ENCODE measurements at regions not wholly inside any gene's neighbourhood (a gene's known extent, or its start where the extent isn't known, plus 50 kb on each side); places are given as distances from the start of the nearest gene placed in this dataset.

DNA sequence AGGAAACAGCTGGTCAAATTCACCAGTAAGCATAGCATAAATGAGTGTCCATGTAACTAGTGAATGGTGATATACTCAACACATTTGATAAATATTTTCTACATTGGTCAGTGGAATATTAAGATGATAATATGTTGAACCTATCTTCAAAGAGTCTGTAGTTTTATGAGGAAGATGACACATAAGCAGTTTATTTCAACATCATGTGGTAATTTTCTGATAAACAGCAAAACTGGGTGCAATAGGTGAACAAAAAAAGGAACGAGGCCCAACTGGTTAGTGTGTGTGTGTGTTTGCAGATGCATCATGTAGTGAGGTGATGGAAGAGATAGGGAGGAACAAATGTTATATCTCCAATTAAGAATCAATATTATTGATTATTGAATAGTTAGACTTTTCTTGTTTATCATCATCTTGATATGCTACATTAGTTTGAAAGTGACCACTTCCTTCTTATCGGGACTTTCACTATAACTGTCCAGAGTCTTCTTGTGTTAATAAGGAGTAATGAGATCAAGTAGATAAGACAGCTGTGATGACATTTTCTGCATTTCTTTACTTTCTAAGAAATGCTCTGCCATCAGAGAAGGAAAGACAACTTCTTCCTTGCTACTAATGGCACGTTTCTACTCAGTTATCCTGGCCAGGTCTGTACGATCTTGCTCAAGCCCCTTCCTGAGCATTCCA, 270.7 kb downstream of the ETS1 start:
- Histone ChIP-seq H3K4me3 (no peak overlapping the region), H3K36me3 (no peaks in the 10 kb centered on the region), H3K9me3 (peaks cover 2% of the 10 kb centered on the region; the same call in 1 of the 2 replicates), H3K27me3 (no peaks in the 10 kb centered on the region)
- DNase-seq: no peak

DNA sequence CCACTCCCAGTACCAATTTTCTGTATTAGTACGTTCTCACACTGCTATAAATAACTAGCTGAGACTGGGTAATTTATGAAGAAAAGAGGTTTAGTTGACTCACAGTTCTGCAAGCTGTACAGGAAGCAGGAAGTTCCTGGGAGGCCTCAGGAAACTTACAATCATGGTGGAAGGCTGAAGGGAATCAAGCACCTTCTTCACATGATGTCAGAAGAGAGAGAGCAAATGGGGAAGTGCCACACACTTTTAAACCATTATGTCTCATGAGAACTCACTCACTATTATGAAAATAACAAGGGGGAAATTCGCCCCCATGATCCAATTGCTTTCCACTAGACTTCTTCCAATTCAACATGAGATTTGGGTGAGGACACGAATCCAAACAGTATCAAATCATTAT, 271.4 kb downstream of the ETS1 start:
- Histone ChIP-seq H3K4me3 (no peak overlapping the region), H3K27me3 (no peaks in the 10 kb centered on the region), H3K36me3 (no peaks in the 10 kb centered on the region), H3K9me3 (peaks cover 2% of the 10 kb centered on the region; the same call in 1 of the 2 replicates)
- no peak for DNase-seq

DNA sequence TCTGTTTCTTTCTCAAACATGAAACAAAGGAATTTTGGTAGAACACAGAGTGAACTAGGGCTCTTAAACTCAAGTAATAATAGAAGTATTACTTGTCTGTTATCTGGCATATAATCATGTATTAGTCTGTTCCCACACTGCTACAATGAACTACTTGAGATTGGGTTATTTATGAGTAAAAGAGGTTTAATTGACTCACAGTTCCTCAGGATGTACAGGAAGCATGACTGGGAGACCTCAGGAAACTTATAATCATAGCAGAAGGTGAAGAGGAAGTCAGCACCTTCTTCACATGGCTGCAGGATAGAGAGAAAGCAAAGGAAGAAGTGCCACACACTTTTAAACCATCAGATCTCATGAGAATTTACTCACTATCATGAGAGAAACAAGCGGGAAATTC, 273.4 kb downstream of the ETS1 start:
- Histone ChIP-seq H3K4me3 (no peak overlapping the region), H3K36me3 (no peaks in the 10 kb centered on the region), H3K27me3 (no peaks in the 10 kb centered on the region), H3K9me3 (peaks cover 2% of the 10 kb centered on the region; the same call in 1 of the 2 replicates)
- DNase-seq: no peak

DNA sequence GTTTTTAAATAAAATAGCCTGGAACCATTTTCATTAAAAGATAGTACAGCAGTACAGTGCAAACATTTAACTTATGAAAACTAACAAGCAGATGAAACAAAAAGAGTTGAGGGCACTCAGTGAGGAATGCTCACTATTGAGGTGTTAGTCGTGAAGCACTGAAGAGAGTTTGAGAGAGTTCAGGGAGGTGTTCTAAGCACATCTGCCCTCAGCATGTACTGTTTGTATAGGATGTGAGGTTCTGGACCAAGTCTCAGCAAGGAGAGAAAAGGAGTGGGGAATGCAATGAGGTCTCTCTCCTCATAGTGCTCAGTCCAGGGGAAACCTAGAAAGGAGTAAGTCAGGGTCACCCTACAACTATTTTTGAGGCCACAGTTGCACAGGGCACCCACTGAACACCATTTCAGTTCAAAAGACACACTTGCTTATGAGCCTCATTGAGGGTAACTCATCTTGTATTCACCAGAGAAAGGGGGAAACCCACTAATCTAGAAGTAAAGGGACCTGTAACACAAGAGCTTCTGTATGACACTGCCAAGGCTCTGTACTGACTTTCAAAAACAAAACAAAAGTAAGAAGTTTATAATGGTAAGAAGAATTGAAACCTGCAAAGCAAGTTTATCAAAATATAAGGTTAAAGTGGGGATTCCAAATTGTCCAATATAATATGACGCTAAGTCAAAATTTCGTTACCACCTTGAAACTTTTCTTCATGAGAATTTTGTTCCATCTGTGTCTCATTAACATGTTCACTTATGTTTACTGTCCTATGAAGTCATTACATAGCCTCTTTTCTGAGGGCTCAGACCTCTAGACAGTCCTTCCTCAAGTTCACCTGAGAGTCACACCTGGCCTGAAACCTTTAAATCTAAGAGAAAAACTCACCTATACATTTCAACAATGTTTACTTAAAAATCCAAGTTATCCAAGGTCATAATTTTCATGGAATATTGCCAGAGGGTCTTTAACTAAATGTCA, 275.3 kb downstream of the ETS1 start:
- H3K27me3 ChIP-seq: no peaks in the 10 kb centered on the region
- no peak for DNase-seq
- H3K4me3 ChIP-seq: no peak overlapping the region
- H3K36me3 ChIP-seq: no peaks in the 10 kb centered on the region
- H3K9me3 ChIP-seq: peaks cover 2% of the 10 kb centered on the region; the same call in 1 of the 2 replicates

DNA sequence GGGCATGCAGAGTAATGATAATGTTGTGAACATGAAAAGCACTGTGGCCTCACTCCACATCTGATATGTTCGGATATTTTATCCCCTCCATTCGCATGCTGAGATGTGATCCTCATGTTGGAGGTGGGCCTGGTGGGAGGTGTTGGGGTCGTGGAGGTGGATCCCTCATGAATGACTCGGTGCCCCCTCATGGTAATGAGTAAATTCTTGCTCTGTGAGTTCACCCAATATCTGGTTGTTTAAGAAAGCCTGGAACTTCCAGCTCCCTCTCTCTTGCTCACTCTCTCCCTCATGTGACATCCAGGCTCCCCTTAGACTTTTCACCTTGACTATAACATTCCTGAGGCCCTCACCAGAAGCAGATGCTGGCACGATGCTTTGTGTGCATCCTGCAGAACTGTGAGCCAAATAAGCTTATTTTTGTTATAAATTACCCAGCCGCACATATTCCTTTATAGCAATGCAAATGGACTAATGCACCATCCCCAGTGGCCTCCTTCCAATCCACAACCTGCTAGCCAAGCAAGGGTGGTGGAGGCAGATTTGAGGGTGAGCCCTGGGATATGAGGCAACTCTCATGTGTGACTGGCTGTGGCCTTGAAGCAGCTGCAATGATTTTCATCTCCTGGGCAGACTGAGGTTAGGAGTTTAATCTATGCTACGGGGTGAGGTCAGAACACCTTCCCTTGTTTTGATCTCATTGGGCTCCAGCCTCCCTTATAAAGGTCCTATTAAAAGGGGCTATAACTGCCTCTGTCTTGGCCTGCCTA, 276.5 kb downstream of the ETS1 start:
- no peaks in the 10 kb centered on the region for H3K36me3 ChIP-seq
- peaks cover 2% of the 10 kb centered on the region; the same call in 1 of the 2 replicates for H3K9me3 ChIP-seq
- DNase-seq: no peak
- H3K4me3 ChIP-seq: no peak overlapping the region
- H3K27me3 ChIP-seq: no peaks in the 10 kb centered on the region

DNA sequence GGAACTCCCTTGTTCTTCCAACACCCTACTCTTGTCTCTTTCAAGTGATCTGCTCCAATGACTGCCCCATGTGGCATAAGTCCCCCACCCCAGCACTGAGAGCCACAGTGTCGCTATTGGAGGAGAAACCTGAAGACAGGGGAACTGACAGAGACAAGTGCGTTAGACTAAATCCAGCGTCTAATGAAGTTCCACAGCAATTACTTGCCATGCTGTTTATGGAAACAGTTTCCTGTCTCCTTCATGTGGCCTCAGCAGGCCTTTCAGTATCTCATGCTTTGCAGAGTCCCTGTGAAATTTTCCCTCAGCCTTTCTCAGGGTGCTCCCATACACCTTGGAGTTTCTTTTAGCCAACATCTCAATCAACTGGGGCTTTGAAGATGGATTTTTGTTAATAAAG, 277.4 kb downstream of the ETS1 start:
- Histone ChIP-seq H3K9me3 (no peaks in the 10 kb centered on the region; the same call in 1 of the 2 replicates), H3K36me3 (no peaks in the 10 kb centered on the region), H3K27me3 (no peaks in the 10 kb centered on the region), H3K4me3 (no peak overlapping the region)
- no peak for DNase-seq

DNA sequence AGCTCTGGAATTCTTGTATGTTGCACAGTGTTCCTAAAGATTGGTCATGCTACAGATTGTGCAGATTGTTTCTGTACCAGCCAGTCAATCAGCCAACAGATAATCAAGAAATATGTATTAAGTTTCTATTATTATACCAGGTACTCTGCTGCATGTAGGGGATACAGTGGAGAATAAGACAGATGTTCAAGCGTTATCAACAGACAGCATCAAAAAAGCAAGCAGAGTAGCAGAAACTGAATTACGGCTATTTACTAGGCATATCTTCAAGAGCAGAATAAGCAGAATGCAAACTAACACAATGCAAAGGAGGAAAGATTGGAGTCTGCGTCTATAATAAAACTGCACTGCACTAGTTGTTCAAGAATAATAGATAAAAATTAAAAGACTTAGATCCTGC, 278.6 kb downstream of the ETS1 start:
- no peaks in the 10 kb centered on the region for H3K36me3 ChIP-seq
- no peaks in the 10 kb centered on the region for H3K27me3 ChIP-seq
- H3K4me3 ChIP-seq: no peak overlapping the region
- no peak for DNase-seq
- H3K9me3 ChIP-seq: no peaks in the 10 kb centered on the region

DNA sequence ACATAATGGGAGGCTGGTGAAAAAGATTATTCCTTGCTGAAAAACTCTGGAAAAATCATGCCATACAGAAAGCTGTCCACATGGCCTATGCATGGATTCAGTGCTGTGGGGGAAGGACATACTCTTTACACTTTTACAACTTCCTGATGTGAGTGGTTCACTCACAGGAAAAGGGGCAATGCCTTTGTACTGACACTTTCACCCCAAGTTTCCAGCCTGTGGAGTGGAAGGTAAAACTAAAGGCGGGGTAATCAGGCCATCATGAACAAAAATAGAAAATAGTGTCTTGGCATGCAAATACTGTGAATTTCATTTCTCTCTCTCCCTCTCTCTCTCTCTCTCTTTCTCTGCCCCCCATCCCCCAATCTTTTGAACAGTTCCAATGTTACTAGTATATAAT, 281.8 kb downstream of the ETS1 start:
- DNase-seq: no peak

DNA sequence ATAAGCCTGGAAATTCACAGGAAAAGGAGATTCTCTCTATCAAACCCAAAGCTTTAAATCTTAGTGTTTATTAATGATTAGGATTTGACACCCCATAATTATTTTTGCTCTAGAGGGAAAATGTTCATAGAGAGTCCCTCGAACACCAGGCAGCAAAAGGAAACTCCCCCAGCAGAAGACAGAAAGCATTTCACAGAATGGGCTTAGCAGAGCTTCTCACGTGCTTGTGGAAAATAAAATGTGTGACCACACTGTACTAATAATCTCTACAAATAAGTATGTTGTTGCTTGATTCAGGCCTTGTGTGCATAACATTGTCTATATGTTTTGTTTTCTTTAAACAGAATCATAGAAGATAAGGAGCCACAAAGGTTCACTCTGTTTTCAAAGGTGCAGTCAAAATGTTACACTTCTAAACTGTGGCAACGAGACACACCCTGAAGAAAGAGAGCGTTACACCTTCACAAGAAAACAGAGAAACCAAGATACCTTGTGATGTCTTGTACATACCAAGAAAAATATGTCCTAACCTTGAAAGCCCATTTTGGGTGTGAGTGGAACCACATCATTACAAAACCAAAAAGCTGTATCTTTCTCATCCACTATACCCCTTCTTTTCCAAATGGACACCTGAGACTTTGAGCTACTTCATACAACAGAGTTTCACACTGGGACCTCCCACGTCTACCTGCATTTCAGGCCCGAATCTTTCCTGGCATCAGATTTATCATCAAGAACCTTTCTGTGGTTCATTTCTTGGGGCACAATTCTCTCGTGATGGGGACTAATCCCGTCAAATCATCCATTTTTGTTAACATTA, 282.5 kb downstream of the ETS1 start:
- Histone ChIP-seq H3K36me3 (no peaks in the 10 kb centered on the region), H3K4me3 (no peak overlapping the region), H3K9me3 (no peaks in the 10 kb centered on the region), H3K27me3 (no peaks in the 10 kb centered on the region)
- DNase-seq: no peak

More for the DNA sequence above, 281.8 kb downstream of the ETS1 start:
- H3K9me3 ChIP-seq: no peaks in the 10 kb centered on the region
- H3K27me3 ChIP-seq: no peaks in the 10 kb centered on the region
- H3K36me3 ChIP-seq: no peaks in the 10 kb centered on the region
- H3K4me3 ChIP-seq: no peak overlapping the region

DNA sequence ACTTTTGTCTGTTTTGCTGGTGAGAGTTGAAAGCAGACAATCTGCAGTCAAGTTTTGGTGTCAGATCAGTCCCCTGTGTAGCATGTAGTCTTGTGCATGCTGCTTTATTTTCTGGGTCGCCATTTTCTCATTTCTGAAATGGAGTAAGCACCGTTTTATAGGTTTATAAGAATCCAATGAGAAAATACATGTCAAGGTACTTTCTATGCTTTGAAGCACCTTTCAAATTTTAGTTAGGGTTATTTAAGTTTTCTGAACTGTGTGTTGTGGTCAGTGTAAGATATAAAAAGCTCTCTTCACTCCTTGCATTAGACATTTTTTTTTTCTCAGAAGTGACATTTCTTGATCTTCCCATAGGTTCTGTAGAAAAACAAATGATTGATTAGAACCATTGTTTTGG, 283.2 kb downstream of the ETS1 start:
- no peaks in the 10 kb centered on the region for H3K9me3 ChIP-seq
- H3K4me3 ChIP-seq: no peak overlapping the region
- no peaks in the 10 kb centered on the region for H3K27me3 ChIP-seq
- no peaks in the 10 kb centered on the region for H3K36me3 ChIP-seq
- no peak for DNase-seq

DNA sequence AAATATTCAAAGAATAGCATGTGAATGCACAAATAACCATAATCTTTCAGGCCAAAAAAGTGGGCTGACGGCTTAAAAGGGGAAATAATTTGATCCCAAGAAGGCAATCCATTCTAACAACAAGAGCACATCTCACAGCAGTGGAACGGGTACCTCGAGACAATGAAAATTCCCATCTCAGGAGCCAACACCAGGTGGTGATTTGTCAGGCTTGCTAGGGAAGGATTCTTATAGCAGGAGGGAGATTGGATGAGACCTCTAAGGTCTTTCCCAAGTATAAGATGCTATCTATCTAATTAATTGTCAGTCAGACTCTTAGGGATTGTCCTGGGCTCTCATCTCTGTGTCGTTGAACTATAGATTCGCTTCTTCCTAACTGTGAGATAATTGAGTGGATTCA, 284.0 kb downstream of the ETS1 start:
- H3K9me3 ChIP-seq: no peaks in the 10 kb centered on the region
- no peaks in the 10 kb centered on the region for H3K36me3 ChIP-seq
- H3K4me3 ChIP-seq: no peak overlapping the region
- no peaks in the 10 kb centered on the region for H3K27me3 ChIP-seq
- DNase-seq: no peak

DNA sequence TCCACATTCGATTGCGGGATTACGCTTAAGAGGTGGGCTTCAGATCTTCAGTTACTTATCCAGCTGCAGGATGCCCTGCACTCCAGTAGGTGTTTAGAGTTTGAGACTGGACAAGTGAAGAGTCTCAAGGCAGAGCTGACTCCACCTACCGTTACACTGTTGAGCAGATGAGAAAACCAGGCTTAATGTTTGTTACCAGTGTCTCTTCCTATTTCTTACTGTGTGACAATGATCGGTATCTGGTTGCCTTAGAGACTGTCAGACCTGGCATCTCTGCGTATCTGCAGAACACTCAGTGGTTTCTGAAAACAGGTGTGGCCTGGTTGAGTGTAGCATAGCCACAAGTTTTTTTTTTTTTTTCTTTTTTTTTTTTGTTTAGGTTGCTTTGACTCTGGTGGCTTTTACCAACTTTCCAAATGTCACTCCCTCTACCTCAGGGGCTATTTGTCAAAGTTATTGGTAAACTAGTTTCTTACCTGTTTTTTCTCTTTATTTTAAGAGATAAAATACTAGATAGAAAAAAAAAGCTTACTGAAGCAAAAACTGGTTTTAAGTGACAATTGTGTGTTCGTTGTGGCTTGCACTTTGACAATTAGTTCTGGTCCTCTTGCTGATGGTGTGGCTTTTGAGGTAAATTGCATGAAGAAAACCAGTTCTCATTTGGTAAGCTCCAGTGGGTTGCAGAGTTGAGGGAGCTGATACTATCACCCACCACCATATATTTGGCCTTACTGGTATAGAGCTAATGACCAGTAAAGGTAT, 284.8 kb downstream of the ETS1 start:
- no peaks in the 10 kb centered on the region for H3K36me3 ChIP-seq
- no peak for DNase-seq
- H3K4me3 ChIP-seq: no peak overlapping the region
- H3K27me3 ChIP-seq: no peaks in the 10 kb centered on the region
- H3K9me3 ChIP-seq: no peaks in the 10 kb centered on the region

DNA sequence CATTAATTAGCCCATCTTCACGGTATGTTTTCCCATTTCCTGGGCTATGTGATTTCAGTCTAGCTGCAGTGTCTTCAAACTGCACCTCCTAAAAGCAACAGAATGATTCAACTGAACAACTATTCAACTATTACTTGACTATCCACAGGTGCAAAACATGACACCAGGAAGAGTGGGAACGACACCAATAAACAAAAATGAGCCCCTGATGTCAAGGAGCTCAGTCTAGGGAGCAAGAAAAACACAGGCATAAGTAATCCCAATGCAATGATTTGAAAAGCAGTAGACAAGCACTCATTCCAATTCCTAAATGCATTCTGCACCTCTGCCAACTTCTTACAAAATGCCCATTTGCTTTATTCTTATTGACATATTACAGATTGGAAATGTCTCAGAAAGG, 285.6 kb downstream of the ETS1 start:
- Histone ChIP-seq H3K27me3 (no peaks in the 10 kb centered on the region), H3K4me3 (no peak overlapping the region), H3K36me3 (no peaks in the 10 kb centered on the region), H3K9me3 (no peaks in the 10 kb centered on the region)
- DNase-seq: no peak

DNA sequence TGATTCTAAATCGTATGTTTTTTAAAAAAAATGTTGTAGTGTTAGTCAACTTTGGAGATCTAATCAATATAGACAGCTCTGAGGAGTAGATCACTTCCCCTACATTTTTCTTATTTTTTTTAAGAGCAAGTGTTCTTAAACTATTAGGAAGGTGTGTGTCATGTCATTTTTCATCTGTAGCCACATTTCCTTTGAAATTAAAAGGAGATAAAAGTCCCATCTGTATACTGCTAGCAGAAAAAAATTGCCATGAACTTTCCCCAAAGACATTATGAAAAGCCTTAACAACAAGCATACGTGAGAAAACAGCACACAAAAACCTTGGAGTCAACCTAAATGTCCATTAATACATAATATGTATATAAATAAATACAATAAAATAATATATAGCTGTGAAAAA, 286.6 kb downstream of the ETS1 start:
- Histone ChIP-seq H3K9me3 (no peaks in the 10 kb centered on the region), H3K27me3 (no peaks in the 10 kb centered on the region), H3K4me3 (no peak overlapping the region), H3K36me3 (no peaks in the 10 kb centered on the region)
- no peak for DNase-seq

DNA sequence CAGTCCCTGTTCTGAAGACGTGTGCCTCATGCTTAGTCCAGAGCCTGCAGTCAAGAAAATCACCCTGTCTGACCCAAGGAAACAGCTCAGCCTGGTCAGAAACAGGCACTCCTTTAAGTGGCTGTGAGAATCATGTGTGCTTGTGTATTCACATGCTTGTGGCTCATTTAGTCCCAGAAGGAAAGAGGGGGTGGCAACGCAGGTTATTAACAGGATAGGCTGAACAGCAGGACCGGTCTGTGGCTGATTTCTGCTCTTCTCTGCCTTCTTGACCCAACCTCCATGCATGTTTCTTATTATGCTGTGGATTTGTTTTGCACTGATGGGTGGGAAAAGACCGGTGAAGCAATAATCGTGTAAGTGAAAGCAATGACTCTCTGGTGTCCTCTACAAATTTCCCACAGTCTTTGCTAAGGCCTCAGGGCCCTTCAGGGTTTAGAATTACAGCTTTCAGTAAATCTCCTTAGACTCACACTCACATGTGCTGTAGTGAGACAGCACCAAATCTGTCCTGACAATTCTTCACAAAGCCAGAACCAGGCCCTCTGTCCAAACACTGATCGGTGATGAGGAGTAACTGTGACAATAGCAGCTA, 288.1 kb downstream of the ETS1 start:
- Histone ChIP-seq H3K36me3 (no peaks in the 10 kb centered on the region), H3K9me3 (no peaks in the 10 kb centered on the region), H3K27me3 (no peaks in the 10 kb centered on the region), H3K4me3 (no peak overlapping the region)
- no peak for DNase-seq

All from MG63 (cell line).